ENCODE measurements at regions not wholly inside any gene's neighbourhood (a gene's known extent, or its start where the extent isn't known, plus 50 kb on each side); places are given as distances from the start of the nearest gene placed in this dataset.

- TF ChIP-seq, protein P1, sequence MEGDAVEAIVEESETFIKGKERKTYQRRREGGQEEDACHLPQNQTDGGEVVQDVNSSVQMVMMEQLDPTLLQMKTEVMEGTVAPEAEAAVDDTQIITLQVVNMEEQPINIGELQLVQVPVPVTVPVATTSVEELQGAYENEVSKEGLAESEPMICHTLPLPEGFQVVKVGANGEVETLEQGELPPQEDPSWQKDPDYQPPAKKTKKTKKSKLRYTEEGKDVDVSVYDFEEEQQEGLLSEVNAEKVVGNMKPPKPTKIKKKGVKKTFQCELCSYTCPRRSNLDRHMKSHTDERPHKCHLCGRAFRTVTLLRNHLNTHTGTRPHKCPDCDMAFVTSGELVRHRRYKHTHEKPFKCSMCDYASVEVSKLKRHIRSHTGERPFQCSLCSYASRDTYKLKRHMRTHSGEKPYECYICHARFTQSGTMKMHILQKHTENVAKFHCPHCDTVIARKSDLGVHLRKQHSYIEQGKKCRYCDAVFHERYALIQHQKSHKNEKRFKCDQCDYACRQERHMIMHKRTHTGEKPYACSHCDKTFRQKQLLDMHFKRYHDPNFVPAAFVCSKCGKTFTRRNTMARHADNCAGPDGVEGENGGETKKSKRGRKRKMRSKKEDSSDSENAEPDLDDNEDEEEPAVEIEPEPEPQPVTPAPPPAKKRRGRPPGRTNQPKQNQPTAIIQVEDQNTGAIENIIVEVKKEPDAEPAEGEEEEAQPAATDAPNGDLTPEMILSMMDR (conservative IDR thresholded peaks at IDR 0.05; ENCODE audit: low read depth, low read length) = no peak
- DNase-seq (ENCODE audit: low read depth) = peak; percentile 75
Observed at GRCh38 chr4:18938343-18939099, 917.0 kb upstream of the LCORL start.

GRCh38 chr4:18937746-18938145 lies 916.2 kb upstream of the LCORL start:
- H3K4me3 ChIP-seq (ENCODE audit: low read depth, low read length) = no peak overlapping the region
- TF ChIP-seq, protein P1 (conservative IDR thresholded peaks at IDR 0.05; ENCODE audit: low read depth, low read length) = no peak
- no peak for DNase-seq (ENCODE audit: low read depth)

More at GRCh38 chr4:18938343-18939099, 917.0 kb upstream of the LCORL start:
- no peak overlapping the region for H3K4me3 ChIP-seq (ENCODE audit: low read depth, low read length)

GRCh38 chr4:18937080-18937479 lies 915.5 kb upstream of the LCORL start:
- TF ChIP-seq, protein P1 (conservative IDR thresholded peaks at IDR 0.05; ENCODE audit: low read depth, low read length) = no peak
- no peak for DNase-seq (ENCODE audit: low read depth)
- no peak overlapping the region for H3K4me3 ChIP-seq (ENCODE audit: low read depth, low read length)

GRCh38 chr4:18935659-18936345 lies 914.2 kb upstream of the LCORL start:
- TF ChIP-seq, protein P1 (conservative IDR thresholded peaks at IDR 0.05; ENCODE audit: low read depth, low read length) = no peak
- DNase-seq (ENCODE audit: low read depth) = peak; percentile 78
- H3K4me3 ChIP-seq (ENCODE audit: low read depth, low read length) = no peak overlapping the region

GRCh38 chr4:18934197-18934596 lies 912.6 kb upstream of the LCORL start:
- TF ChIP-seq, protein P1 (conservative IDR thresholded peaks at IDR 0.05; ENCODE audit: low read depth, low read length) = peak; percentile 43
- DNase-seq (ENCODE audit: low read depth) = no peak
- no peak overlapping the region for H3K4me3 ChIP-seq (ENCODE audit: low read depth, low read length)

DNA sequence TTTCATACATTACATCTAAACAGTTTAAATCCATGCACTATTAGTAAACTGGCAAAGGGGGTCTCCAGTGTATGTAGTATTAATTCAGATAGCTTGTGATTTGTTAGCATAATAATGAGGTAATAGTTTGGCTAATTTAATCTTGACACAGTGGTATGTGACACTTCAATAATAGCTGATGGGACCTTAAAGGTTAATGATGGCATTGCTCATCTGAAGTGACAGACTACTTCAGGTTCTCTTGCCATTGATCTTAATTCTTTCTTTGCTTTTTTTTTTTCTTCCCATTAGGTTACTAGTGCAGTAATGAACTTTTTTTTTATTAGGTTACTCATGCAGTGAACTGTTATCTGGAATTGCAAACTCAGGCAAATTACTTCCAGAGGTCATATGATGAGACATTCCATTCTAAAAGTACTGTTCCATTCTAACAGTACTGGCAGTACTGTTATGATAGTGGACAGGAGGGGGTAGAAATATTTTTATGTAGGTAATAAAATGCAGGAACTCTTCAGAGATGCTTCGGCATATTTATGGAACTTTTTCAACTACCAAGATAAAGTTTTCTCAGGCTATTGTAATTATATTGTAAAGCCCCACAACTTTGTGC lies 911.3 kb upstream of the LCORL start:
- no peak for DNase-seq (ENCODE audit: low read depth)
- H3K4me3 ChIP-seq (ENCODE audit: low read depth, low read length) = no peak overlapping the region
- TF ChIP-seq, protein P1 (conservative IDR thresholded peaks at IDR 0.05; ENCODE audit: low read depth, low read length) = no peak
